ENCODE measurements at regions not wholly inside any gene's neighbourhood (a gene's known extent, or its start where the extent isn't known, plus 50 kb on each side); places are given as distances from the start of the nearest gene placed in this dataset.

GRCh38 chr2:2389215-2389614 is 58.1 kb upstream of the MYT1L start:
- no peak for TF ChIP-seq CTCF (IDR thresholded peaks at IDR 0.05)
- DNase-seq (ENCODE audit: low spot score) (no peak), ATAC-seq (ENCODE audit: low FRiP score) (no peak)
